VCaP (cell line): ENCODE measurements at regions not wholly inside any gene's neighbourhood (a gene's known extent, or its start where the extent isn't known, plus 50 kb on each side); places are given as distances from the start of the nearest gene placed in this dataset.
A peak's percentile ranks its signal among the peaks of the same experiment; 100 is the strongest.

Source experiments
- H3K27ac ChIP-seq: fragments of 450-650 bp; 2 replicates; pipeline ENCODE4 v1.5.1; 2017
- TF ChIP-seq, protein P1 (sequence below): fragments of 450-650 bp; conservative IDR thresholded peaks from 2 replicates; pipeline ENCODE4 v1.5.1; 2017; ENCODE audit warnings: mild to moderate bottlenecking, moderate library complexity

- TF ChIP-seq, protein P1, sequence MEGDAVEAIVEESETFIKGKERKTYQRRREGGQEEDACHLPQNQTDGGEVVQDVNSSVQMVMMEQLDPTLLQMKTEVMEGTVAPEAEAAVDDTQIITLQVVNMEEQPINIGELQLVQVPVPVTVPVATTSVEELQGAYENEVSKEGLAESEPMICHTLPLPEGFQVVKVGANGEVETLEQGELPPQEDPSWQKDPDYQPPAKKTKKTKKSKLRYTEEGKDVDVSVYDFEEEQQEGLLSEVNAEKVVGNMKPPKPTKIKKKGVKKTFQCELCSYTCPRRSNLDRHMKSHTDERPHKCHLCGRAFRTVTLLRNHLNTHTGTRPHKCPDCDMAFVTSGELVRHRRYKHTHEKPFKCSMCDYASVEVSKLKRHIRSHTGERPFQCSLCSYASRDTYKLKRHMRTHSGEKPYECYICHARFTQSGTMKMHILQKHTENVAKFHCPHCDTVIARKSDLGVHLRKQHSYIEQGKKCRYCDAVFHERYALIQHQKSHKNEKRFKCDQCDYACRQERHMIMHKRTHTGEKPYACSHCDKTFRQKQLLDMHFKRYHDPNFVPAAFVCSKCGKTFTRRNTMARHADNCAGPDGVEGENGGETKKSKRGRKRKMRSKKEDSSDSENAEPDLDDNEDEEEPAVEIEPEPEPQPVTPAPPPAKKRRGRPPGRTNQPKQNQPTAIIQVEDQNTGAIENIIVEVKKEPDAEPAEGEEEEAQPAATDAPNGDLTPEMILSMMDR = no peak
- H3K27ac ChIP-seq = no peak overlapping the region
These were observed 2032.8 kb downstream of the PCDH7 start for GRCh38 chr4:32752962-32753361.

DNA sequence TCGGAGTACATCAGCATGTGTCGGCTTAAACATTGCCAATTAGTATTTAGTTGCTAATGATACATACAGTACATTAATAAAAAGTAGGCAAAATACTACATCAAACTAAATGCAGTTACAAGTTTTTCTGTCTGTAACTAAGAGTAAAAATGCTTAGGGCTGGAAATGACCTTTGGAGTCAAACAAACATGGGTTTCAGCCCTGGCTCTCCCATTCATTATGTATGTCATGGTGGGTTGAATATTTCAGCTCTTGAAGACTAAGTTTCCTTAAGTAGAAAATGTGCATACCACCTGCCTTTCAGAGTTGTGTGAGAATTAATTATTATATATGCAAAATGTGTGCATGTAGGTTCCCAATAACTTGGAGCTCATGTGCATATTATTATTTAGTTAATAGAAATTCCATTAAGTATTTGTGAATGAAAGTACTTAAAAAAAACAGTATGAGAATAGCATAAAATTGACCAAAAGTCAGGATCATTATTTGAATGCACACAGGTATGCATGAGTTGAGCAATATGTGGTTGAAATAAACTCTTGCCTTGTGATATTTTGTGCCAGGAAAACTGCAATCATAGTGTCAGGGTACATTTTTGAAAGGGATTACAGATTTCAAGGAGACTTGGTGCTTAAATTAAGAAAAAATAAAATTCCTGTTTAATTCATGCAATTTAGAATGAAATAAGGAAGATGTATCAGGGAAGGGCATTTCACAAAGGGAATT is 2048.7 kb downstream of the PCDH7 start:
- TF ChIP-seq, protein P1 = no peak
- H3K27ac ChIP-seq = no peak overlapping the region

- no peak overlapping the region for H3K27ac ChIP-seq
- TF ChIP-seq, protein P1 = no peak
These were observed 2051.3 kb downstream of the PCDH7 start for GRCh38 chr4:32771491-32771890.

GRCh38 chr4:32775049-32775448 is 2054.9 kb downstream of the PCDH7 start:
- TF ChIP-seq, protein P1 = peak; percentile 37
- no peak overlapping the region for H3K27ac ChIP-seq

DNA sequence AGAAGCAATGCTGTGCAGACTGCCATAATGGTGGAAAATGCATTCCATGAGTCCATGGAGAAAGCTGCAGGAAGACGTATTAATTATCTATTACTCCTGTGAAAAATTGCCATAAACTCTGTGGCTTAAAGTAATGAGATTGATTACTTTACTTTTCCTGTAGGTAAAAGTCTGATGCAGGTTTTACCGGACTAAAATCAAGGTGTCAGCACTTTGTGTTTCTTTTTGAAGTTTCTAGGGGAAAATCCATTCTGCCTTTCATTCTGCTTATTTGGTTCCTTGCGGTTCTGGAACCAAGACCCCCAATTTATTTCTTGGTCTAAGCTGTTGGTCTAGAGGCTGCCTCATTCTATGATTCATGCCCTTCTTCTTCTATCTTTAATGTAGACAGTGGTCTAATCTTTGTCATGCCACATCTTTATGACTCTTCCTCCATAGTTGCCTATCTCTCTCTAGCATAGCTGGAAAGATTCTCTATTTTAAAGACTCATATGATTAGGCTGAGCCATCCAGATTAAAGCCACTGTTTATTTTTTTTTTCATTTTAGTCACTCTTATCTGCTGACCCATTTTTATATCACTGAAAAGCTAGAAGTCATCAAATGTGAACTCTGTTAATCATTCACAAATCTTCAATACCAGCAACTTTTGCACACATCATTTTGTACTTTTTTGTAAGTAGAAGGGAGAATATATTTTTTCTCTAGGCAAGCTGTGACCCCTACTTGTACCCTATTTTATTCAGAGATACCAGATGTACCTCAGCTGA is 2056.4 kb downstream of the PCDH7 start:
- no peak overlapping the region for H3K27ac ChIP-seq
- TF ChIP-seq, protein P1 = no peak

- TF ChIP-seq, protein P1 = no peak
These were observed 2057.9 kb downstream of the PCDH7 start for GRCh38 chr4:32778025-32778424.

DNA sequence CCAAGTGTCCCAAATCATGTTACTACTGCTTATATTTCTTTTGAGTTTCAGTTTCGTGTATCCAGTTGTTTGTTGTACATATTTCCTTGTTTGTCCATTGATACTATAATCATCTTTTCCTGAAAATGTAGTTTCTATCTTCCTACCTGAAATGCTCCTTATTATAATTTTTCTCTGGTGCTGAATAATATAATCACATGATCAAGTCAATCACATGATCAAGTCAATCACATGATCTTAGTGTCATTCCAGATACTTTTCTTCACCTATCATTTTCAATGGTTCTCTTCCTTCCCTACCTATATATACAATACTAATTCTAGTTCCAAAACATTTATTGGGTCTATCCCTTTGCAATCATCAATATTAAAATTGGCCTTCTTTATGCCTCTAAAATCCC is 2058.8 kb downstream of the PCDH7 start:
- TF ChIP-seq, protein P1 = no peak
- no peak overlapping the region for H3K27ac ChIP-seq

More at GRCh38 chr4:32778025-32778424, 2057.9 kb downstream of the PCDH7 start:
- H3K27ac ChIP-seq = no peak overlapping the region
